NB4 (cell line): ENCODE measurements at regions not wholly inside any gene's neighbourhood (a gene's known extent, or its start where the extent isn't known, plus 50 kb on each side); places are given as distances from the start of the nearest gene placed in this dataset.

ENCODE experiments used
- DNase-seq: peaks from one replicate; pipeline ENCODE4 v3.0.0; 2010; ENCODE audit warnings: low read depth
- H3K4me3 ChIP-seq: one replicate; pipeline ENCODE4 v1.5.1; 2011; ENCODE audit warnings: mild to moderate bottlenecking, low read depth, low read length, moderate library complexity
- CTCF ChIP-seq: IDR thresholded peaks from one replicate; pipeline ENCODE4 v1.5.1; 2012; ENCODE audit warnings: low read depth, low read length
- MYC ChIP-seq: IDR thresholded peaks from 2 replicates; pipeline ENCODE4 v1.6.1; 2011; ENCODE audit warnings: low read depth, low read length
- POLR2A ChIP-seq: IDR thresholded peaks from 2 replicates; pipeline ENCODE4 v1.6.1; 2011; ENCODE audit warnings: mild to moderate bottlenecking; ENCODE audit not compliant: insufficient read length; ENCODE audit errors: extremely low read depth
- TF ChIP-seq, protein P1 (sequence below): IDR thresholded peaks from 2 replicates; pipeline ENCODE4 v1.6.1; 2011; ENCODE audit warnings: low read depth, low read length

DNA sequence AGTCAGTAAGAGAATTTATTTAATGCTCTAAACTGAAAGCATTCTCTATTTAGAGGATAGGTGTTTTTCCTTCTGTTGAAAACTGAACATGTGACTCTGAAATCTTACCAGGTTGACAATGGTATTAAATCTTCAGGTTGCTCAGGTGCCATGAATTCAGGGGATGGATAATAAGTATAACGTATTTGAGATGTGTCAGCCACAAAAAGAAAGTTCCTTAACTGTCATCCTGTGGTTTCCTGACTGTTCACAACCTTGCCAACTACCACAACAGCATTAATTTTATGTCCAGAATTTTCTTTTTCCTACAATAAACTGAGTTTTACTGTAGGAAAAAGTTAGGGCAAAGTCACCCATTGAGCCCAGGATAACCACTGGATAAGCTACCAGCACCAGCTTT is 243.3 kb upstream of the PSMD7 start:
- H3K4me3 ChIP-seq: no peak overlapping the region
- DNase-seq: no peak
- TF ChIP-seq, protein P1, sequence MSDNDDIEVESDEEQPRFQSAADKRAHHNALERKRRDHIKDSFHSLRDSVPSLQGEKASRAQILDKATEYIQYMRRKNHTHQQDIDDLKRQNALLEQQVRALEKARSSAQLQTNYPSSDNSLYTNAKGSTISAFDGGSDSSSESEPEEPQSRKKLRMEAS: no peak
- TF ChIP-seq CTCF: no peak
- TF ChIP-seq MYC: no peak
- no peak for TF ChIP-seq POLR2A

DNA sequence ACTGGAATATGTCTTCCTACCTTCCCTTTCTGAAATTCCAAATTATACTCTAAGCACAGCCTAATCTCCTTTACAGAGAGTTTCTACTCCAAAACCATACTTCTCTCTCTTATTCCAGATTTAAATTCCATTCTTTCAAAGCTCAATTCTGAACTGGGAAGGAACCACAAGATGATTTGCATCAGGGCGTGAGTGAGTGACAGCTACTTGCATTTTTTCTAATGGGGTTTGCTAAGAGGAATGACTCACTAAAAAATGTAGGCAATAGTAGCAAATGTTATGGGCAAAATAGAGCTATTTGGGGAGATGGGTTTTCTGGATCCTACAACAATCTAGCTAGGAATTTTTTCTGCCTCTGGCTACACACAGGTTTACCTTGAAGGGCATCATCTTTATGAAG is 244.6 kb upstream of the PSMD7 start:
- no peak for TF ChIP-seq MYC
- no peak for TF ChIP-seq POLR2A
- TF ChIP-seq, protein P1: no peak
- no peak for TF ChIP-seq CTCF
- no peak overlapping the region for H3K4me3 ChIP-seq
- no peak for DNase-seq

DNA sequence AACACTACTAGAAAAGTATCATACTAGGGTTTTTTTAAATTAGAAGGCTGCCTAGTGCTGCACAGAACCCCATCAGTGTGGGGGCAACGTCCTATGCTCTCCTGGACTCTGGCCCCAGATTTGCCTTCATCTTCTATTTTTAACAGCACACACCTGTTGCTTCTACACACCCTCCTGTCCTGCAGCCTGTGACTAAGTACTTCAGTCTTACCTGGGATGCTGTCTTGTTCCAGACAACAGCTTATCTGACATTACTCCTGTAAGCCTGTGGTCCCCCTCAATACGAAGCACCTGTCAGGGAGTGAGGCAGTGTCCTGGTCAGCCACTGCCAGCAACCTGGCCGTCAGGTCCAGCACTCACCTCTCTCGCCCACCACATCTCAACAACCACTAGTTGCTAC is 247.6 kb upstream of the PSMD7 start:
- TF ChIP-seq MYC (no peak), POLR2A (no peak), CTCF (no peak)
- TF ChIP-seq, protein P1: no peak
- H3K4me3 ChIP-seq: no peak overlapping the region
- no peak for DNase-seq

DNA sequence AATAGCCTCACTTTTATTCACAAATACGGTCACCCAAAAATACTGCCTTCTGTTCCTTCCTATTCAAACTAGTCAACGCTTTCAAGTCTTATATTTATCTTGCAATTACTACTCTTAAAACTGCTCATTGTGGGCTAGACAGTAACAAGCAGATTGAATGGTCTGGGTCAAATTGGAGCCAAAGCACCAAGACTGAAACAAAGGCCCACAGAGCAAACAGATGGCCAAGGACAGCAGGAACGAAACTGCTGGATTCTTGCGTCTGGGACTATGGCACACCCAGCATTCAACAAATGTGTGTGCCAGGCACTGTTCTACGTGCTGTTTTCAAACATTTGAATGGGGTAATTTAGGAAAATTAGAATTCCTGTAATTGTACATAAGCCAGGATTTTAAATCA is 250.1 kb upstream of the PSMD7 start:
- no peak for TF ChIP-seq MYC
- TF ChIP-seq CTCF: no peak
- no peak for TF ChIP-seq POLR2A
- TF ChIP-seq, protein P1: no peak
- H3K4me3 ChIP-seq: no peak overlapping the region
- no peak for DNase-seq

GRCh38 chr16:74045513-74045912 is 251.1 kb upstream of the PSMD7 start:
- no peak for DNase-seq
- no peak for TF ChIP-seq CTCF
- TF ChIP-seq POLR2A: no peak
- no peak for TF ChIP-seq MYC
- TF ChIP-seq, protein P1: no peak
- no peak overlapping the region for H3K4me3 ChIP-seq

DNA sequence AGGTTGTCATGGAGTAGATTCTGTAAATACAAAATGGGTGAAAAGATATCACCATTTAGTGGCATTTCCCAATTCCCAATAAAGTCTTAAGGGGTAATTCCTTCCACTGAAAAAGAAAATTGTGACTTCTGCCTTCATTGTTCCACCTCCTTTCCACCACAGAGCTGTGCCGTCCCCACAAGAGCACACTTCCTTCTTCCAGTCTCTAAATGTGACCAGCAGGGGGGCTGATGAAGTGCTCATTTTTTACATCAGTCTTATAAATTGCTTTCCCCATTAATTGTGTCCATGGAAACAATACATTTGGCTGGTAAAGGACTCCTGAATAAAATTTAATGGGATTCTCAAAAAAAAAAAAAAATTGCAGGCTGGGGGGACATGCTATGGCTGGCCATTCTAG is 260.8 kb upstream of the PSMD7 start:
- TF ChIP-seq MYC (no peak), CTCF (peak; percentile 42)
- H3K4me3 ChIP-seq: no peak overlapping the region
- peak; percentile 50 for DNase-seq
